GM23338 (cell line): ENCODE measurements at regions not wholly inside any gene's neighbourhood (a gene's known extent, or its start where the extent isn't known, plus 50 kb on each side); places are given as distances from the start of the nearest gene placed in this dataset.

Source experiments
- ATAC-seq: fragments of 200-7000 bp; cut with Tn5 transposase; 3 replicates; pipeline ENCODE4 v1.9.1; 2020
- DNase-seq: peaks from one replicate; pipeline ENCODE4 v3.0.0-alpha.2; 2015; ENCODE audit warnings: low spot score
- H2AFZ ChIP-seq: fragments of 200-600 bp; sonication (generic); 2 replicates; pipeline ENCODE4 v1.8.0; 2016; ENCODE audit warnings: antibody characterized with exemption, mild to moderate bottlenecking, moderate library complexity
- H3F3A ChIP-seq: fragments of 200-600 bp; sonication (generic); replicated peaks from 2 replicates; pipeline ENCODE4 v1.8.0; 2017; ENCODE audit warnings: antibody characterized with exemption, mixed run types, low read depth
- H3K27ac ChIP-seq: fragments of 200-600 bp; sonication (generic); 2 replicates; pipeline ENCODE4 v1.6.1; 2016; ENCODE audit warnings: low read depth
- H3K27me3 ChIP-seq: fragments of 200-600 bp; sonication (generic); 2 replicates; pipeline ENCODE4 v1.8.0; 2016; ENCODE audit warnings: mild to moderate bottlenecking, mixed run types, moderate library complexity; ENCODE audit not compliant: insufficient read depth
- H3K36me3 ChIP-seq: fragments of 200-600 bp; sonication (generic); 2 replicates; pipeline ENCODE4 v1.8.0; 2016; ENCODE audit warnings: mild to moderate bottlenecking; ENCODE audit not compliant: insufficient read depth
- H3K4me1 ChIP-seq: fragments of 200-600 bp; sonication (generic); 2 replicates; pipeline ENCODE4 v1.8.0; 2016; ENCODE audit warnings: mild to moderate bottlenecking, moderate library complexity; ENCODE audit not compliant: insufficient read depth
- H3K4me2 ChIP-seq: fragments of 200-600 bp; sonication (generic); 2 replicates; pipeline ENCODE4 v1.7.1; 2017; ENCODE audit warnings: mixed run types
- H3K4me3 ChIP-seq: fragments of 200-600 bp; sonication (generic); 2 replicates; pipeline ENCODE4 v1.6.1; 2016; ENCODE audit warnings: mixed run types
- H3K79me2 ChIP-seq: fragments of 200-600 bp; sonication (generic); replicated peaks from 2 replicates; pipeline ENCODE4 v1.8.0; 2017; ENCODE audit warnings: mild to moderate bottlenecking; ENCODE audit not compliant: insufficient read depth
- H3K9me2 ChIP-seq: fragments of 200-600 bp; sonication (generic); 2 replicates; pipeline ENCODE4 v1.8.0; 2017; ENCODE audit not compliant: insufficient read depth
- H4K20me1 ChIP-seq: fragments of 200-600 bp; sonication (generic); replicated peaks from 2 replicates; pipeline ENCODE4 v1.8.0; 2017; ENCODE audit warnings: mild to moderate bottlenecking; ENCODE audit not compliant: insufficient read depth
- H3K27ac Mint-ChIP-seq: 2 replicates; pipeline ENCODE4 v1.8.0; 2020; ENCODE audit warnings: inconsistent platforms, mild to moderate bottlenecking, moderate library complexity, mixed read lengths
- H3K27me3 Mint-ChIP-seq: 3 replicates; pipeline ENCODE4 v1.8.0; 2022; ENCODE audit warnings: low read depth, mild to moderate bottlenecking, moderate library complexity, mixed read lengths, inconsistent platforms; ENCODE audit not compliant: insufficient read depth, poor library complexity
- H3K36me3 Mint-ChIP-seq: 3 replicates; pipeline ENCODE4 v1.8.0; 2021; ENCODE audit warnings: low read depth, mild to moderate bottlenecking, inconsistent platforms, moderate library complexity, mixed read lengths
- H3K4me1 Mint-ChIP-seq: 3 replicates; pipeline ENCODE4 v1.8.0; 2020; ENCODE audit warnings: mild to moderate bottlenecking, inconsistent platforms, mixed read lengths
- H3K4me3 Mint-ChIP-seq: 3 replicates; pipeline ENCODE4 v1.8.0; 2021; ENCODE audit warnings: moderate library complexity, mild to moderate bottlenecking, inconsistent platforms, mixed read lengths
- H3K9me3 Mint-ChIP-seq: 3 replicates; pipeline ENCODE4 v1.8.0; 2020; ENCODE audit warnings: moderate library complexity, mild to moderate bottlenecking, inconsistent platforms, mixed read lengths
- CREB1 ChIP-seq: fragments of 250-450 bp; sonication (Bioruptor Pico); IDR thresholded peaks from 2 replicates; pipeline ENCODE4 v1.5.0; 2020; ENCODE audit warnings: low read depth, mild to moderate bottlenecking, moderate library complexity
- EZH2 ChIP-seq: fragments of 200-600 bp; sonication (generic); IDR thresholded peaks from one replicate; pipeline ENCODE4 v1.8.0; 2017; ENCODE audit warnings: antibody characterized with exemption, mild to moderate bottlenecking, low read depth; ENCODE audit not compliant: unreplicated experiment
- NANOG ChIP-seq: IDR thresholded peaks from 2 replicates; pipeline ENCODE4 v1.6.1; 2016; ENCODE audit warnings: antibody characterized with exemption, borderline replicate concordance
- REST ChIP-seq: IDR thresholded peaks from one replicate; pipeline ENCODE4 v1.6.1; 2018; ENCODE audit warnings: antibody characterized with exemption; ENCODE audit not compliant: unreplicated experiment
- ZNF331 ChIP-seq: fragments of 250-450 bp; sonication (Bioruptor Pico); IDR thresholded peaks from 2 replicates; pipeline ENCODE4 v1.5.0; 2020; ENCODE audit warnings: low read depth, mild to moderate bottlenecking, moderate library complexity
- TF ChIP-seq, protein P1 (sequence below): IDR thresholded peaks from 2 replicates; pipeline ENCODE4 v1.6.1; 2016; ENCODE audit warnings: antibody characterized with exemption
- TF ChIP-seq, protein P2 (sequence below): fragments of 250-450 bp; sonication (Bioruptor Pico); IDR thresholded peaks from 2 replicates; pipeline ENCODE4 v1.5.0; 2020; ENCODE audit warnings: mild to moderate bottlenecking, moderate library complexity

- TF ChIP-seq REST (no peak), EZH2 (no peak)
- TF ChIP-seq, protein P1, sequence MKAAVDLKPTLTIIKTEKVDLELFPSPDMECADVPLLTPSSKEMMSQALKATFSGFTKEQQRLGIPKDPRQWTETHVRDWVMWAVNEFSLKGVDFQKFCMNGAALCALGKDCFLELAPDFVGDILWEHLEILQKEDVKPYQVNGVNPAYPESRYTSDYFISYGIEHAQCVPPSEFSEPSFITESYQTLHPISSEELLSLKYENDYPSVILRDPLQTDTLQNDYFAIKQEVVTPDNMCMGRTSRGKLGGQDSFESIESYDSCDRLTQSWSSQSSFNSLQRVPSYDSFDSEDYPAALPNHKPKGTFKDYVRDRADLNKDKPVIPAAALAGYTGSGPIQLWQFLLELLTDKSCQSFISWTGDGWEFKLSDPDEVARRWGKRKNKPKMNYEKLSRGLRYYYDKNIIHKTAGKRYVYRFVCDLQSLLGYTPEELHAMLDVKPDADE, result no peak
Measured at GRCh38 chr9:78971540-78971939, 600.2 kb upstream of the TLE4 start (continued).

DNA sequence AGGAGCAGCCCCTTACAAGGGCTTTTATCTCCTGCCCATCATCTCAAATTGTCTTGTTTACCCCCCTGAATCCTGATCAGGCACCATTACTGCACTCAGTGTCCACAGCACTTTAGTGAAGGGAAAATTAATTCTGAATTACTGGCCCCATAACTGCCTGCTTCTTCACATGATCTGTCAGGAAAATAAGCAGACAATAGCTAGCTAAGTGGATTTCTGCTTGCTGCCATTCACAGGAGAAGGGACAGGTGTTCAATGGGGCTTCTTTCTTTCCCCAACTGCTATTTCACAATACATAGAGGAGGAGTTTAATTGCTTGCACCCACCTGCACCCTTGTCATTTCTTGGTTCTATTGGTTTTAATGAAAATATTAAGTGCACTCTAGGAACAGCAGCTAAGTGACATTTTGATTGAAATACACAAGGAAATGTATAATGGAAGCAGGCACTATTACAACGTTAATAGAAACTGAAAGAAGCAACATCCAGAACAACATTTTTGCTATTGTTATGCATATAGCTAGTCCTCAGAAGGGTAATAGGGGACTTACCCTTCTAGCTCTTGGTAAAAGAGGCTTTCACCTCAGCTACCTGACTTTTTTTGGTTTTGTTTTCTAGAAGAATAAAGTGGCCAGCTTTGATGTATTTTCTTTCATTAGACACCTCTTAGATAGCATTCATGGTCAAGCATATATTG, 599.3 kb upstream of the TLE4 start:
- Histone ChIP-seq H3K4me1 (peaks cover 65% of the 10 kb centered on the region), H4K20me1 (no peaks in the 10 kb centered on the region), H3F3A (no peaks in the 10 kb centered on the region), H2AFZ (no peak overlapping the region), H3K4me2 (peak overlapping the region; percentile 54), H3K9me2 (no peaks in the 10 kb centered on the region), H3K27ac (peak overlapping the region; percentile 64), H3K27me3 (no peaks in the 10 kb centered on the region), H3K4me3 (peak overlapping the region; percentile 12; the same call in 1 of the 2 replicates), H3K79me2 (no peaks in the 10 kb centered on the region), H3K36me3 (peaks cover 4% of the 10 kb centered on the region; the same call in 1 of the 2 replicates)
- Mint-ChIP-seq H3K4me3 (peak overlapping the region; percentile 25; the same call in 2 of the 3 replicates), H3K36me3 (peaks cover 14% of the 10 kb centered on the region; the same call in 2 of the 3 replicates), H3K4me1 (peaks cover 59% of the 10 kb centered on the region), H3K9me3 (peaks cover 12% of the 10 kb centered on the region), H3K27ac (peak overlapping the region; percentile 90), H3K27me3 (peaks cover 2% of the 10 kb centered on the region)
- peak; percentile 70 for DNase-seq
- peak; percentile 90 for ATAC-seq
- TF ChIP-seq ZNF331 (no peak), CREB1 (CRISPR knock-in tag) (0 out of 2 replicates have a peak, but pooled peaks have one; percentile 14), REST (no peak), NANOG (peak; percentile 89)
- TF ChIP-seq, protein P2, sequence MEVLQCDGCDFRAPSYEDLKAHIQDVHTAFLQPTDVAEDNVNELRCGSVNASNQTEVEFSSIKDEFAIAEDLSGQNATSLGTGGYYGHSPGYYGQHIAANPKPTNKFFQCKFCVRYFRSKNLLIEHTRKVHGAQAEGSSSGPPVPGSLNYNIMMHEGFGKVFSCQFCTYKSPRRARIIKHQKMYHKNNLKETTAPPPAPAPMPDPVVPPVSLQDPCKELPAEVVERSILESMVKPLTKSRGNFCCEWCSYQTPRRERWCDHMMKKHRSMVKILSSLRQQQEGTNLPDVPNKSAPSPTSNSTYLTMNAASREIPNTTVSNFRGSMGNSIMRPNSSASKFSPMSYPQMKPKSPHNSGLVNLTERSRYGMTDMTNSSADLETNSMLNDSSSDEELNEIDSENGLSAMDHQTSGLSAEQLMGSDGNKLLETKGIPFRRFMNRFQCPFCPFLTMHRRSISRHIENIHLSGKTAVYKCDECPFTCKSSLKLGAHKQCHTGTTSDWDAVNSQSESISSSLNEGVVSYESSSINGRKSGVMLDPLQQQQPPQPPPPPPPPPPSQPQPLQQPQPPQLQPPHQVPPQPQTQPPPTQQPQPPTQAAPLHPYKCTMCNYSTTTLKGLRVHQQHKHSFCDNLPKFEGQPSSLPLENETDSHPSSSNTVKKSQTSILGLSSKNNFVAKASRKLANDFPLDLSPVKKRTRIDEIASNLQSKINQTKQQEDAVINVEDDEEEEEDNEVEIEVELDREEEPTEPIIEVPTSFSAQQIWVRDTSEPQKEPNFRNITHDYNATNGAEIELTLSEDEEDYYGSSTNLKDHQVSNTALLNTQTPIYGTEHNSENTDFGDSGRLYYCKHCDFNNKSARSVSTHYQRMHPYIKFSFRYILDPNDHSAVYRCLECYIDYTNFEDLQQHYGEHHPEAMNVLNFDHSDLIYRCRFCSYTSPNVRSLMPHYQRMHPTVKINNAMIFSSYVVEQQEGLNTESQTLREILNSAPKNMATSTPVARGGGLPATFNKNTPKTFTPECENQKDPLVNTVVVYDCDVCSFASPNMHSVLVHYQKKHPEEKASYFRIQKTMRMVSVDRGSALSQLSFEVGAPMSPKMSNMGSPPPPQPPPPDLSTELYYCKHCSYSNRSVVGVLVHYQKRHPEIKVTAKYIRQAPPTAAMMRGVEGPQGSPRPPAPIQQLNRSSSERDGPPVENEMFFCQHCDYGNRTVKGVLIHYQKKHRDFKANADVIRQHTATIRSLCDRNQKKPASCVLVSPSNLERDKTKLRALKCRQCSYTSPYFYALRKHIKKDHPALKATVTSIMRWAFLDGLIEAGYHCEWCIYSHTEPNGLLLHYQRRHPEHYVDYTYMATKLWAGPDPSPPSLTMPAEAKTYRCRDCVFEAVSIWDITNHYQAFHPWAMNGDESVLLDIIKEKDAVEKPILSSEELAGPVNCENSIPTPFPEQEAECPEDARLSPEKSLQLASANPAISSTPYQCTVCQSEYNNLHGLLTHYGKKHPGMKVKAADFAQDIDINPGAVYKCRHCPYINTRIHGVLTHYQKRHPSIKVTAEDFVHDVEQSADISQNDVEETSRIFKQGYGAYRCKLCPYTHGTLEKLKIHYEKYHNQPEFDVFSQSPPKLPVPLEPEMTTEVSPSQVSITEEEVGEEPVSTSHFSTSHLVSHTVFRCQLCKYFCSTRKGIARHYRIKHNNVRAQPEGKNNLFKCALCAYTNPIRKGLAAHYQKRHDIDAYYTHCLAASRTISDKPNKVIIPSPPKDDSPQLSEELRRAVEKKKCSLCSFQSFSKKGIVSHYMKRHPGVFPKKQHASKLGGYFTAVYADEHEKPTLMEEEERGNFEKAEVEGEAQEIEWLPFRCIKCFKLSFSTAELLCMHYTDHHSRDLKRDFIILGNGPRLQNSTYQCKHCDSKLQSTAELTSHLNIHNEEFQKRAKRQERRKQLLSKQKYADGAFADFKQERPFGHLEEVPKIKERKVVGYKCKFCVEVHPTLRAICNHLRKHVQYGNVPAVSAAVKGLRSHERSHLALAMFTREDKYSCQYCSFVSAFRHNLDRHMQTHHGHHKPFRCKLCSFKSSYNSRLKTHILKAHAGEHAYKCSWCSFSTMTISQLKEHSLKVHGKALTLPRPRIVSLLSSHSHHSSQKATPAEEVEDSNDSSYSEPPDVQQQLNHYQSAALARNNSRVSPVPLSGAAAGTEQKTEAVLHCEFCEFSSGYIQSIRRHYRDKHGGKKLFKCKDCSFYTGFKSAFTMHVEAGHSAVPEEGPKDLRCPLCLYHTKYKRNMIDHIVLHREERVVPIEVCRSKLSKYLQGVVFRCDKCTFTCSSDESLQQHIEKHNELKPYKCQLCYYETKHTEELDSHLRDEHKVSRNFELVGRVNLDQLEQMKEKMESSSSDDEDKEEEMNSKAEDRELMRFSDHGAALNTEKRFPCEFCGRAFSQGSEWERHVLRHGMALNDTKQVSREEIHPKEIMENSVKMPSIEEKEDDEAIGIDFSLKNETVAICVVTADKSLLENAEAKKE (CRISPR knock-in tag), result peak; percentile 63; the same call in 1 of the 2 replicates
